GM23248 (cell line): ENCODE measurements at regions not wholly inside any gene's neighbourhood (a gene's known extent, or its start where the extent isn't known, plus 50 kb on each side); places are given as distances from the start of the nearest gene placed in this dataset.

Experiments used
- EZH2 ChIP-seq: fragments of 200-600 bp; sonication (generic); IDR thresholded peaks from 2 replicates; pipeline ENCODE4 v1.6.1; 2018; ENCODE audit warnings: antibody characterized with exemption, mild to moderate bottlenecking; ENCODE audit not compliant: insufficient read depth, poor library complexity, severe bottlenecking
- EZH2phosphoT487 ChIP-seq: fragments of 200-600 bp; sonication (generic); IDR thresholded peaks from 2 replicates; pipeline ENCODE4 v1.6.1; 2018; ENCODE audit warnings: antibody characterized with exemption, moderate library complexity, mild to moderate bottlenecking, low read depth; ENCODE audit not compliant: insufficient read depth

GRCh38 chr16:51009359-51009758, 141.7 kb downstream of the SALL1 start:
- TF ChIP-seq EZH2 (no peak), EZH2phosphoT487 (no peak)
